H9 (cell line): ENCODE measurements at regions not wholly inside any gene's neighbourhood (a gene's known extent, or its start where the extent isn't known, plus 50 kb on each side); places are given as distances from the start of the nearest gene placed in this dataset.

Experiments
- DNase-seq: peaks from one replicate; pipeline ENCODE4 v3.0.0-alpha.2; 2017
- H2AFZ ChIP-seq: one replicate; pipeline ENCODE4 v1.6.1; 2013; ENCODE audit warnings: mild to moderate bottlenecking, low read length, control low read depth, moderate library complexity
- H2AK5ac ChIP-seq: 2 replicates; pipeline ENCODE4 v1.6.1; 2013; ENCODE audit warnings: low read length, control low read depth, mixed read lengths; ENCODE audit not compliant: insufficient read length
- H2BK120ac ChIP-seq: one replicate; pipeline ENCODE4 v1.6.1; 2013; ENCODE audit warnings: low read depth, mild to moderate bottlenecking, low read length, control low read depth, inconsistent platforms; ENCODE audit not compliant: poor library complexity, severe bottlenecking
- H2BK12ac ChIP-seq: 2 replicates; pipeline ENCODE4 v1.6.1; 2013; ENCODE audit warnings: low read length, control low read depth, mixed read lengths, low read depth; ENCODE audit not compliant: insufficient read length
- H2BK15ac ChIP-seq: 2 replicates; pipeline ENCODE4 v1.6.1; 2013; ENCODE audit warnings: low read depth, low read length, control low read depth
- H2BK20ac ChIP-seq: one replicate; pipeline ENCODE4 v1.6.1; 2013; ENCODE audit warnings: low read depth, mild to moderate bottlenecking, low read length, control low read depth, inconsistent platforms; ENCODE audit not compliant: poor library complexity, severe bottlenecking
- H2BK5ac ChIP-seq: 2 replicates; pipeline ENCODE4 v1.6.1; 2013; ENCODE audit warnings: low read length, control low read depth, mixed read lengths; ENCODE audit not compliant: insufficient read length
- H3K14ac ChIP-seq: 2 replicates; pipeline ENCODE4 v1.6.1; 2013; ENCODE audit warnings: low read length, control low read depth; ENCODE audit not compliant: insufficient read depth
- H3K18ac ChIP-seq: 2 replicates; pipeline ENCODE4 v1.6.1; 2013; ENCODE audit warnings: low read depth, mild to moderate bottlenecking, mixed read lengths, low read length, control low read depth; ENCODE audit not compliant: insufficient read length
- H3K23ac ChIP-seq: 2 replicates; pipeline ENCODE4 v1.6.1; 2013; ENCODE audit warnings: low read length, control low read depth, mixed read lengths, low read depth; ENCODE audit not compliant: insufficient read length
- H3K23me2 ChIP-seq: 2 replicates; pipeline ENCODE4 v1.6.1; 2013; ENCODE audit warnings: low read depth, mild to moderate bottlenecking, mixed read lengths, low read length, control low read depth; ENCODE audit not compliant: insufficient read length, poor library complexity, severe bottlenecking
- H3K27ac ChIP-seq: 2 replicates; pipeline ENCODE4 v1.5.1; 2013; ENCODE audit warnings: low read length, control low read depth, mixed read lengths, low read depth; ENCODE audit not compliant: insufficient read length
- H3K27me3 ChIP-seq: 2 replicates; pipeline ENCODE4 v1.6.1; 2013; ENCODE audit warnings: low read length, control low read depth, inconsistent platforms; ENCODE audit not compliant: insufficient read depth
- H3K4ac ChIP-seq: 2 replicates; pipeline ENCODE4 v1.6.1; 2013; ENCODE audit warnings: low read depth, mild to moderate bottlenecking, control low read depth, inconsistent platforms, low read length, moderate library complexity
- H3K4me1 ChIP-seq: 2 replicates; pipeline ENCODE4 v1.6.1; 2013; ENCODE audit warnings: low read length, control low read depth, inconsistent platforms; ENCODE audit not compliant: insufficient read depth
- H3K4me2 ChIP-seq: 2 replicates; pipeline ENCODE4 v1.6.1; 2013; ENCODE audit warnings: low read length, control low read depth, mixed read lengths; ENCODE audit not compliant: insufficient read length, insufficient read depth
- H3K56ac ChIP-seq: 2 replicates; pipeline ENCODE4 v1.6.1; 2013; ENCODE audit warnings: low read depth, mild to moderate bottlenecking, mixed read lengths, low read length, control low read depth; ENCODE audit not compliant: insufficient read length
- H3K79me1 ChIP-seq: 2 replicates; pipeline ENCODE4 v1.6.1; 2013; ENCODE audit warnings: low read depth, mild to moderate bottlenecking, moderate library complexity, low read length, control low read depth, inconsistent platforms; ENCODE audit not compliant: insufficient read depth, poor library complexity, severe bottlenecking
- H3K79me2 ChIP-seq: 2 replicates; pipeline ENCODE4 v1.6.1; 2013; ENCODE audit warnings: low read length, control low read depth, inconsistent platforms; ENCODE audit not compliant: insufficient read depth
- H3K9ac ChIP-seq: 2 replicates; pipeline ENCODE4 v1.6.1; 2013; ENCODE audit warnings: low read length, control low read depth, mixed read lengths; ENCODE audit not compliant: insufficient read length; ENCODE audit errors: extremely low read depth
- H3K9me3 ChIP-seq: one replicate; pipeline ENCODE4 v1.6.1; 2013; ENCODE audit warnings: low read depth, low read length, inconsistent platforms; ENCODE audit not compliant: control insufficient read depth
- H3T11ph ChIP-seq: one replicate; pipeline ENCODE4 v1.6.1; 2013; ENCODE audit warnings: mild to moderate bottlenecking, low read length, control low read depth, inconsistent platforms
- H4K20me1 ChIP-seq: one replicate; pipeline ENCODE4 v1.6.1; 2013; ENCODE audit not compliant: control insufficient read depth, insufficient read length, insufficient read depth
- H4K5ac ChIP-seq: 2 replicates; pipeline ENCODE4 v1.6.1; 2013; ENCODE audit warnings: low read depth, mild to moderate bottlenecking, mixed read lengths, low read length, control low read depth; ENCODE audit not compliant: insufficient read length
- H4K8ac ChIP-seq: replicated peaks from 2 replicates; pipeline ENCODE4 v1.6.1; 2013; ENCODE audit warnings: low read length, control low read depth, mixed read lengths, low read depth; ENCODE audit not compliant: insufficient read length
- H4K91ac ChIP-seq: 2 replicates; pipeline ENCODE4 v1.6.1; 2013; ENCODE audit warnings: low read depth, mild to moderate bottlenecking, moderate library complexity, mixed read lengths, low read length, control low read depth; ENCODE audit not compliant: insufficient read length
- H3K27ac Mint-ChIP-seq, 3 experiments: 2 replicates in 2 of 3; 3 replicates in 1 of 3; pipeline ENCODE4 v1.8.0; 2020 to 2021; ENCODE audit warnings: mixed read lengths in 3 of 3, mild to moderate bottlenecking in 1 of 3, moderate library complexity in 1 of 3
- H3K27me3 Mint-ChIP-seq: 2 replicates; pipeline ENCODE4 v1.8.0; 2021; ENCODE audit warnings: low read depth, mild to moderate bottlenecking, moderate library complexity, mixed read lengths
- H3K36me3 Mint-ChIP-seq, 3 experiments: 2 replicates in 2 of 3; 3 replicates in 1 of 3; pipeline ENCODE4 v1.8.0; 2020 to 2021; ENCODE audit warnings: low read depth in 3 of 3, mixed read lengths in 3 of 3; ENCODE audit not compliant: insufficient read depth in 1 of 3
- H3K4me1 Mint-ChIP-seq, 2 experiments: 2 replicates each; pipeline ENCODE4 v1.8.0; 2020; ENCODE audit warnings: mixed read lengths in 2 of 2
- H3K4me3 Mint-ChIP-seq, 2 experiments: 2 replicates in 1 of 2; 3 replicates in 1 of 2; pipeline ENCODE4 v1.8.0; 2020 to 2021; ENCODE audit warnings: mild to moderate bottlenecking in 2 of 2, mixed read lengths in 2 of 2, moderate library complexity in 1 of 2
- H3K9me3 Mint-ChIP-seq, 2 experiments: 2 replicates in 1 of 2; 3 replicates in 1 of 2; pipeline ENCODE4 v1.8.0; 2020; ENCODE audit warnings: mild to moderate bottlenecking in 2 of 2, mixed read lengths in 2 of 2, moderate library complexity in 1 of 2
- CTCF ChIP-seq: fragments of 200-600 bp; sonication (generic); conservative IDR thresholded peaks from 3 replicates; pipeline ENCODE4 v1.8.0; 2021; ENCODE audit warnings: antibody characterized with exemption, mild to moderate bottlenecking
- WGBS: extraction: QIAGEN DNeasy Blood & Tissue Kit; methylation state at CpG from one replicate; pipeline ENCODE4 v1.1.7; 2013; ENCODE audit warnings: missing lambda C conversion rate, low lambda C conversion rate, mixed read lengths; ENCODE audit not compliant: insufficient read length; ENCODE audit errors: extremely low coverage; 5-methylcytosine and 5-hydroxymethylcytosine counted together

GRCh38 chr6:14058029-14058695 is 59.4 kb upstream of the CD83 start:
- no peak overlapping the region for H3K9ac ChIP-seq
- WGBS = no CpG with 5 or more reads among the region's 10 CpGs
- no peak overlapping the region for H2BK15ac ChIP-seq
- no peak overlapping the region for H3K4me3 Mint-ChIP-seq
- H4K91ac ChIP-seq = no peak overlapping the region
- H2BK5ac ChIP-seq = no peak overlapping the region
- no peak overlapping the region for H2AK5ac ChIP-seq
- no peak overlapping the region for H2BK120ac ChIP-seq
- no peak overlapping the region for H3K27ac Mint-ChIP-seq
- H2AFZ ChIP-seq = no peak overlapping the region
- no peak for TF ChIP-seq CTCF
- no peaks in the 10 kb centered on the region for H3K27me3 ChIP-seq
- no peaks in the 10 kb centered on the region for H3K79me2 ChIP-seq
- no peak overlapping the region for H3T11ph ChIP-seq
- H4K20me1 ChIP-seq = no peaks in the 10 kb centered on the region
- no peak overlapping the region for H3K4ac ChIP-seq
- no peak overlapping the region for H2BK12ac ChIP-seq
- no peaks in the 10 kb centered on the region for H3K79me1 ChIP-seq
- H3K23ac ChIP-seq = no peak overlapping the region
- H4K5ac ChIP-seq = no peak overlapping the region
- H2BK20ac ChIP-seq = no peak overlapping the region
- peaks cover 4% of the 10 kb centered on the region; the same call in 1 of the 2 replicates for H3K27me3 Mint-ChIP-seq
- H4K8ac ChIP-seq = no peak overlapping the region
- H3K18ac ChIP-seq = no peak overlapping the region
- H3K36me3 Mint-ChIP-seq = no peaks in the 10 kb centered on the region; a peak in 1 of 7 replicates
- peaks cover 8 to 9% of the 10 kb centered on the region in 2 experiments; a peak in 4 of 5 replicates for H3K9me3 Mint-ChIP-seq
- no peak overlapping the region for H3K27ac ChIP-seq
- H3K23me2 ChIP-seq = no peaks in the 10 kb centered on the region
- no peak overlapping the region for H3K56ac ChIP-seq
- DNase-seq = no peak
- H3K4me2 ChIP-seq = no peak overlapping the region
- no peaks in the 10 kb centered on the region for H3K4me1 ChIP-seq
- no peaks in the 10 kb centered on the region for H3K9me3 ChIP-seq
- H3K4me1 Mint-ChIP-seq = peaks cover 5 to 6% of the 10 kb centered on the region in 2 experiments; a peak in 2 of 4 replicates
- H3K14ac ChIP-seq = no peak overlapping the region
